WTC11 (cell line): ENCODE measurements at regions not wholly inside any gene's neighbourhood (a gene's known extent, or its start where the extent isn't known, plus 50 kb on each side); places are given as distances from the start of the nearest gene placed in this dataset.
"Not testable (repeated sequence)": the region's sequence is repeated elsewhere in the genome, so short reads cannot be mapped to it uniquely, and the experiment has no call there.

Experiments used
- CREB1 ChIP-seq: sonication (generic); formaldehyde crosslinking; IDR thresholded peaks from 2 replicates; pipeline ENCODE4 v1.8.0; 2023; ENCODE audit warnings: mild to moderate bottlenecking, missing genetic modification reagents
- CTCF ChIP-seq: fragments of 200-600 bp; IDR thresholded peaks from 2 replicates; pipeline ENCODE4 v1.8.0; 2022; ENCODE audit warnings: antibody characterized with exemption
- ETV6 ChIP-seq: sonication (generic); formaldehyde crosslinking; IDR thresholded peaks from 2 replicates; pipeline ENCODE4 v1.8.1; 2022; ENCODE audit warnings: mild to moderate bottlenecking, missing genetic modification reagents
- MAX ChIP-seq: sonication (generic); formaldehyde crosslinking; IDR thresholded peaks from 2 replicates; pipeline ENCODE4 v1.8.0; 2022; ENCODE audit warnings: mild to moderate bottlenecking, missing genetic modification reagents
- NFYB ChIP-seq: sonication (generic); formaldehyde crosslinking; conservative IDR thresholded peaks from 2 replicates; pipeline ENCODE4 v1.8.0; 2022; ENCODE audit warnings: low read depth, missing genetic modification reagents
- NR1H2 ChIP-seq: sonication (generic); formaldehyde crosslinking; IDR thresholded peaks from 2 replicates; pipeline ENCODE4 v1.9.0; 2021; ENCODE audit warnings: mild to moderate bottlenecking, moderate library complexity, missing genetic modification reagents
- NR3C1 ChIP-seq: sonication (generic); formaldehyde crosslinking; conservative IDR thresholded peaks from 2 replicates; pipeline ENCODE4 v1.8.1; 2023; ENCODE audit warnings: low read depth, mild to moderate bottlenecking, missing genetic modification reagents
- ZNF281 ChIP-seq: sonication (generic); formaldehyde crosslinking; IDR thresholded peaks from 2 replicates; pipeline ENCODE4 v1.8.0; 2023; ENCODE audit warnings: mild to moderate bottlenecking, missing genetic modification reagents
- TF ChIP-seq, protein P1 (sequence below): sonication (generic); formaldehyde crosslinking; IDR thresholded peaks from 2 replicates; pipeline ENCODE4 v1.8.1; 2022; ENCODE audit warnings: missing genetic modification reagents, borderline replicate concordance

DNA sequence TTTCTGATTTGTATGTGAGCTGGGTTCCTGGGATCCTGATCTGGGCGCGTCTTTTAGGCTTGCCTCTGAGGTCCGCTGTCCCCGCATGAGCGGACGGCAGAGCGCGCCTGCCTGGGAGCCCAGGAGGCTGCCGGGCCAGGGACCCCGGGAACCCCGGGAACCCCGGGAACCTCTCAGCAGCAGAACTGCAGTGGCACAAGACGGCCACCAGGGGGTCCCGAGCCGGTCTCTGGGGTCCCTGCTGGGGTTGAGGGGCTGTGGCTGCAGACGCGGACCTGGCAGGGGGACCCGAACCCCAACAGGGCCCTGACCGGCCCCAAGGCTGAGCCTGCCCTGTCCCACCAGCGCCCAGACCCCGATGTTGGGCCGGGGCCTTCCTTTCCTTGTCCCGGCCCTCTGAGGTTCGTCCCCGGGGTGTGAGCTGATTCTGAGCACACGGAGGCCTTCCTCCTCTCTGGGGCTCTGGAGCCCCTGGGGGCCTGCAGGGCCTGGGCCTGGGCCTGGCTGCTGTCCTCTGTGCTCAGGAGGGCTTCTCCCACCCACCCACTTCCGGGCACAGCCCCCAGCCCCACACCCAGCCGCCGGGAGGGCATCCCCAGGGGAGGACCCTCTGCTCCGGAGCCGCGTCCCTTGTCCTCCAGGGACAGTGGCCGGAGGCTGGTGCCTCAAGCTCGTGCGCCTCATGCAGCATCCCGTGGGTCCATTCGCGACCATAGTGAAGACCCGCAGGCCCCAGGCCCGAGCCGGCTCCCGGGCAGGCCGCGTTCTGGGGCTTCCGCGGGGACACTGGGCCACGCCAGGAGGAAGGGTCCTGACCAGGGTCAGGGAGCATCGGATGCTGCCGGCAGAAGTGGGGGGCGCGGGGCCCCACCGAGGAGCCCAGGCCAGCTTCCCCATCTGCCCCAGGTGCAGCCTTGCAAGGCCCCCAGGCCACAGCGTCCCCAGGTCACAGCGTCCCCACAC is 152.9 kb downstream of the TMEM121 start:
- TF ChIP-seq, protein P1, sequence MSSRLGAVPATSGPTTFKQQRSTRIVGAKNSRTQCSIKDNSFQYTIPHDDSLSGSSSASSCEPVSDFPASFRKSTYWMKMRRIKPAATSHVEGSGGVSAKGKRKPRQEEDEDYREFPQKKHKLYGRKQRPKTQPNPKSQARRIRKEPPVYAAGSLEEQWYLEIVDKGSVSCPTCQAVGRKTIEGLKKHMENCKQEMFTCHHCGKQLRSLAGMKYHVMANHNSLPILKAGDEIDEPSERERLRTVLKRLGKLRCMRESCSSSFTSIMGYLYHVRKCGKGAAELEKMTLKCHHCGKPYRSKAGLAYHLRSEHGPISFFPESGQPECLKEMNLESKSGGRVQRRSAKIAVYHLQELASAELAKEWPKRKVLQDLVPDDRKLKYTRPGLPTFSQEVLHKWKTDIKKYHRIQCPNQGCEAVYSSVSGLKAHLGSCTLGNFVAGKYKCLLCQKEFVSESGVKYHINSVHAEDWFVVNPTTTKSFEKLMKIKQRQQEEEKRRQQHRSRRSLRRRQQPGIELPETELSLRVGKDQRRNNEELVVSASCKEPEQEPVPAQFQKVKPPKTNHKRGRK (CRISPR knock-in tag), result not testable (repeated sequence)
- not testable (repeated sequence) for TF ChIP-seq NR3C1; NFYB (CRISPR knock-in tag); CREB1 (CRISPR knock-in tag); CTCF; ZNF281; ETV6 (CRISPR knock-in tag); NR1H2 (CRISPR knock-in tag); MAX (CRISPR knock-in tag)
